ENCODE measurements at regions not wholly inside any gene's neighbourhood (a gene's known extent, or its start where the extent isn't known, plus 50 kb on each side); places are given as distances from the start of the nearest gene placed in this dataset.

DNA sequence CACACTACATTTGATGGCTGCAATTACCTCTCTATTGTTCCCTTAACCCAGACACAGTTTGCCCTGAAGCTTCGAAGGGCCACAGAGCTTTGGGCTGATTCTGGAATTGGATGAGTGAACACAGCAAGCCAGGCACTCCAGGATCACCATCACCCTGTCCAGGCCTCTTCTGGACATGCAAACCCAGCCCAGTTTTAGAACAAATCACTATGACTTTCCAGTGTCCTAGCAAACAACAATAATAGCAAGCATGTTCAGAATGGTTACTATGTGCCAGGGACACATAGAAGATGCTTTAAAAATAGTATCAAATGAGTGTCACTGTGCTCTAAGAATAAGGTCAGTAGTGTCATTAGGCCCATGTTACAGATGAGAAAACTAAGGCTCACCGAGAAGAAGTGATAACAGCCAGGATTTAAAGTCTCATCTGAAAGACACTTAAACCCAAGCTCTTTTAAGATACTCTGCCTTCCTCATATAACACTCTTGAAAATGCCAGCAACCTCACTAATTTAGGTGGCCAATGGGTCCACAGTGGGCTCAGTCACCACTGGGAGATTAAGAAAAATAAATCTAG is 191.7 kb upstream of the STK17B start:
- DNase-seq, result no peak

DNA sequence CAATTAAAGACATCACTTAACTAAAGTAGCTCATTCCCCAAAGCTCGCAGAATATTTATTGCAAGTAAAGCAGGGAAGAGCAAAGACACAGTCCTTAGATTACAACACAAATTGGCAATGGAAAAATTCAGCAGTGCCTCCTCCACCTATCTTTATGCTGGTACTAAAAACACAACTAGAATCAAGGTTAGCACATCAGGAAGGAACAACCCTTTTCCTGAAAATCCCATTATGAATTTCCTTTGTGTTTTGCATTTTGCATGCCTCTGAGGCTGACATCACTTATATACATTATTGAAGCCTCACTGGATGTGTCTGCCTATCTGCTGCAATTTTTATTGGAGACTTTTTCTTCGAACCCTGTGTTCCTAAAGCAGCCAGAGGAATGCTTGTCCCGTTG is 193.8 kb upstream of the STK17B start:
- DNase-seq, result no peak

DNA sequence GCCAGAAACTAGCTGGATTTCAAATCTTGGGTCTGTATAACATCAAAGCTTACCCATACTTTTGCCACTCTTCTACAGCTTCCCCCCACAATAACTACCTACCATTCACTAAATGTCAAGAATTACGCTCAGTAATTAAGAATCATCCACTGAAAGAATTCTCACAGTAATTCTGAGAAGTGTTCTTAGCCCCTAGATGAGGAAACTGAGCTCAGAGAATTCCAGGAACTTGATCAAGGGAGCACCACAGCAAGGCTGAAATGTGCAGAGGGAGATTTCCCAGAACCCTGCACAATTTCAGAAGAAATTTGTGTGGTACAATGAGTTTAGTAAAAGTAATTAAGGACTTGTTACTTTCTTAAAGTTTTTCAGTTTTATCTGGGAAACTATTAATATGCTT is 194.5 kb upstream of the STK17B start:
- no peak for DNase-seq

DNA sequence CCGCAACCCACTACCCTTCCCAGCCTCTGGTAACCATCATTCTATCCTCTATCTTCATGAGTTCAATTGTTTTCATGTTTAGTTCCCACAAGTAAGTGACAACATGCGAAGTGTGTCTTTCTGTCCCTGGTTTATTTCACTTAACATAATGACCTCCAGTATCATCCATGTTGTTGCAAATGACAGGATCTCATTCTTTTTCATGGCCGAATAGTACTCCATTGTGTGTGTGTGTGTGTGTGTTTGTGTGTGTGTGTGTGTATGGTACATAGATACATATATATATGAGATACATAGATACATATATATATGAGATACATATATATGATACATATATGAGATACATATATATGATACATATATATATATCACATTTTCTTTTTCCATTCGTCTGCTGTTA is 196.3 kb upstream of the STK17B start:
- DNase-seq, result no peak

DNA sequence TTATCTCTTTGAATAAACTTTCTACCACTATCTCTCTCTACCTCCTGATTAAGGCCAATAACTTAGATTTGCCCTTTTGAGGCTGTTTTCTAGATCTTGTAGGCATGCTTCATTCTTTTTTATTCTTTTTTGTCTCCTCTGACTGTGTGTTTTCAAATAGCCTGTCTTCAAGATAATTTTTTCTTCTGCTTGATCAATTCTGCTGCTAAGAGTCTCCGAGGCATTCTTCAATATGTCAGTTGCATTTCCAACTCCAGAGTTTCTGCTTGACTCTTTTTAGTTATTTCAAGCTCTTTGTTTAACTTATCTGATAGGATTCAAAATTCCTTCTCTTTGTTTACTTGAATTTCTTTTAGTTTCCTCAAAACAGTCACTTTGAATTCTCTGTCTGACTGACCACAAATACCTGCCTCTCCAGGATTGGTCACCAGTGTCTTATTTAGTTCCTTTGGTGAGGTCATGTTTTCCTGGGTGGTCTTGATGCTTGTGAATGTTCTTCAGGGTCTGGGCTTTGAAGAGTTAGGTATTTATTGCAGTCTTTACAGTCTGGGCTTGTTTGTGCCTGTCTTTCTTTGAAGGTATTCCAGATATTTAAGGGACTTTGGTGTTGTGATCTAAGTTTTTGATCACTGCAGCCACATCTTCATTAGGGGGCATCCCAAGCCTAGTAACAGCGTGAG is 197.3 kb upstream of the STK17B start:
- no peak for DNase-seq

DNA sequence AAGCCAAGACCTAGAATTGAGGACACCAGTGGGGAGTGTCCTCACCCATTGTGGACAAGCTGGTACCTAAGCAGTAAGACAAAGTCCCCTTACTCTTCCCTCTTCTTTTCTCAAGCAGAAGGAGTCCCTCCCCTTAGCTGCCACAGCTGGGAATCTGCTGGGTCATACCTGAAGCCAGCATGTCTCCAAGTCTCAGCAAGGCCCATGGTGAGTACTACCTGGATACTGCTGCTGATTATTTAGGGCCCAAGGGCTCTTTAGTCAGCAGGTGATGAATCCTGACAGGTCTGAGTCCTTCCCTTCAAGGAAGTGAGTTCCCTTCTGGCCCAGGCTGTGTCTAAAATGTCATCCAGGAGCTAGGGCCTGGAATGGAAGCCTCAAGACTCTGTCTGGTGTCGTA is 198.6 kb upstream of the STK17B start:
- DNase-seq, result no peak

DNA sequence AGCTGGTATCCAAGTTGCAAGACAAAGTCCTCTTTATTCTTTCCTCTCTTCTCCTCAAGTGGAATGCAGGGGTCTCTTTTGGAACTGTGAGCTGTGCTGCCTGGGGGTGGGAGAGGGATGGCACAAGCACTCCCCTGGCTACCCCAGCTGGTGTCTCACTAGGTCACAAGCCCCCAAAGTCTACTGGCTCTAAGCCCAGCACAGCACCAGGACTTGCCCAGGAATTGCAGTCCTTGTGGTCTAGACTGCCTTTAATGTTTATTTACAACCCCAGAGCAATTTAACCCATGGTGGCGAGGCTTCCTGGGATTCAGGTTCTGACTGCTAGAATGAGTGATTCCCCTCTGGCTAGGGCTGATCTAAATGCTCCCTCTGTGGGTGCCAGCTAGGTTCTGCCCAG is 199.0 kb upstream of the STK17B start:
- DNase-seq, result no peak

DNA sequence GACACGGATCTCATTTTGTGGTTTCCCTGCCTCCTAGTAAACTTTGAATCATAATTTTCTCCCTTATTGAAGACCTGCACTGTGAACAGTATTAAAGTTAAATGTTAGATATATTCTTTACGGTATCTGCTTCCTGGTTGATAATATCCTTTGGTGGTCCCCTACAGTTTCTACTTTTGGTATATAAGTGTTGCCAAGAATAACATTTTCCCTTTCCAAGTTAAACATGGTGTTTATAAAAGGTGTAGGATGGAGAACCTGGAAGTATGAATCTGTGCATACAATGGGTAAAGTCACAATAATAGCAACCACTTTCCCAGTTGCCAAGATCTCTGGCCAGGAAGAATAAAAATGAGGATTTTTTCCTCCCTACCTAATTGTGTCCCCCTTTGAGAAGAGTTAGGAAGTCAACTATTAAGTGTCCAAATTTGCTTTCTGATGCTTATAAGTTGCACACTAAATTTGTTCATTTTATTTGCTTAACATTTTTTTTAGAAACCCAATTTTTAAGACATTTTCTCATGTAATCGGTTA is 201.0 kb upstream of the STK17B start:
- DNase-seq, result no peak

DNA sequence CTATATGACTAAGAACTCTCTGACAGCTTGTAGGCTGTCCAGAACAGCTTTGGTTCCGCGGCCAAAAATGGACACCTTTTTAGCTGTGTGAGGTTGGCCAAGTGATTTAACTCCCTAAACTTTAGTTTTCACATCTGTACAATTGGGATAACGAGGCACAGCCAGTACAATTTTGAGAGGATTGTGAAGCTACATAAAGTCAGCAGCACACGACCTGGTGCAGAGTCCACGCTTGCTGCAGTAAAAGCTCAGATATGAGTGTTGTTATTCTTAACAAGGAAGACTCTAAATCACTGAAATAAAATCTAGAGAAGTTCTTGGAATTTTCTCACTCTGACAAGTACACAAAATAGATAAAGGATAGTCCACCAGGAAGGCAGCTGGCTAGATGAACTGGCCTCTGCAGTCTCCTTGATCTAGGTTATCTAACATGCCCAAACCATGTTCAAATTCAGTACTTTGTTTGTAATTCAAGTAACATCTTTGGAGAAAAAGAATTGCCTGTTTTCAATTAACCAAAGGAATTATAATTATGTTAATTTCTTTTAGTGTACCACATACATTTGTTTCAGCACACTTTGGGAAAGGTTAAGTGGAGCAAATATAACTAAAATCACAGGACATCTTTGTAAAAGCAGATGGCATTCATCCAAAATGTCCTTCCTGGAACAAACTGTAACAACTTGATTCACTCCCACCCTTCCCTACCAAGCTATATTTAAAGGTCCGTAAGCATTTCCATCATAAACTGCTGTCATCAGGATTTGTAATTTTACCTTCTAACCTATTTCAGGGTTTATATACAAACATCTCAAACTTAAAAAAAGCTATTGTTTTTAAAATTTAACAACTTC is 201.7 kb upstream of the STK17B start:
- no peak for DNase-seq

DNA sequence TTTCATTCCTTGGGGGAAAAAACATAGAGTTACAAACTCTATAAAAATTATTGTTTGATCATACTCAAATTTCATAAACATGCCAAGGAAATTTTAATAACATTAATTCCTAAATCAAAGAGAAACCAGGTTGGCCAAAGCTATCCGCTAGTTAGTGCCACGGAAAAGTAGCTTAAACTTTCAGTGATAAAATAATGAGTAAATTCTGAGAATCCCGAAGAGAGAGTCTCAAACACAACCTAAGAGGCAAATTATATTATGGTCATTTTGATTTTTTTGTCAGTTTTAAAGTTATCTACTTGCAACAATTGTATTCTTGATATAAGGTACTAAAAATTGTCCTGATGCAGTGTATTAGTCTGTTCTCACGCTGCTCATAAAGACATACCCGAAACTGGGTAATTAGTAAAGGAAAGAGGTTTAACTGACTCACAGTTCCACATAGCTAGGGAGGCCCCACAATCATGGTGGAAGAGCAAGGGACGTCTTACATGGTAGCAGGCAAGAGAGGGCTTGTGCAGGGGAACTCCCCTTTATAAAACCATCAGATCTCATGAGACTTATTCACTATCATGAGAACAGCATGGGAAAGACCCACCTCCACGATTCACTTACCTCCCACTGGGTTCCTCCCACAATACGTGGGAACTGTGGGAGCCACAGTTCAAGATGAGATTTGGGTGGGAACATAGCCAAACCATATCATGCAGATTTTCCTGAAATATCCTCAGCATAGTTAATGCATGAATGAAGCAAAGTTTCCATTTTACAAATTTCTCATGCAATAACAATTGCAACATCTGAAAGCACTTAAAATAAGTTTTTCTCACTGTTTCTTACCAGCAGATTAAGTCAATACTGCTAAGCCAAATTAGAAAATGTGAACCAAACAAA is 205.9 kb upstream of the STK17B start:
- DNase-seq, result no peak

DNA sequence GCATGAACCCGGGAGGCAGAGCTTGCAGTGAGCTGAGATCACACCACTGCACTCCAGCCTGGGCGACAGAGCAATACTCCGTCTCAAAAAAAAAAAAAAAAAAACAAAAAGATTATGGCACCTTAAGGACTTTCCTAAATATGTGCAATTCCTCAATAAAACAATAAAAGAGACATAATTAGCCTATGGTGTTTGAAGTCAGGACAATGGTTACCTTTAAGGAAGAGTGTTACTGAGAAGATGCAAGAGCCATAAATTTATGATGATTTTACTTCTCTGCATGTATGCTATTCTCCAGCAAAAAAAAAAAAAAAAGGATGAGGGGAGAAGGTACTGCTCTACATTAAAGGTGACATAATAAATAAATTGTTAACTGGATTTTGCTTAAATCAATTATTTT is 208.2 kb upstream of the STK17B start:
- DNase-seq, result no peak

DNA sequence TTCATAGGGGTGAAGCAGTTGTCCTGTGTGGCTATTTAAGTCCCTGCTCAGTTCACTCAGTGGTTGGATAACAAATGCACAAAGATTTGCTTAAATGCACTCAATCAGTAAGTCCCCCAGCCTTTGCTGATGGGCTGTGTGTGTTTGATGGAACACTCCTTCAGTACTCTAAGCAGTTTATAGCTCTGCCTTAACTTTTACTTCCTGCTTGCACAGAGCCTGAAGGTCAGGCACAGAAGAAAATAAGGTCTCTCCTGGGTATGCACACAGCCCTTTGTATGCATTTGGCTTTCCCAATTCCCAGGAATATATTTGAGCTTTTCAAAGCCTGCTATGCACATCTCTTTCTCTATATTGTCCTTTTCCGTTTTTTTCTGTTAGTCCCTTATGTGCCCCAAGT is 208.7 kb upstream of the STK17B start:
- no peak for DNase-seq

DNA sequence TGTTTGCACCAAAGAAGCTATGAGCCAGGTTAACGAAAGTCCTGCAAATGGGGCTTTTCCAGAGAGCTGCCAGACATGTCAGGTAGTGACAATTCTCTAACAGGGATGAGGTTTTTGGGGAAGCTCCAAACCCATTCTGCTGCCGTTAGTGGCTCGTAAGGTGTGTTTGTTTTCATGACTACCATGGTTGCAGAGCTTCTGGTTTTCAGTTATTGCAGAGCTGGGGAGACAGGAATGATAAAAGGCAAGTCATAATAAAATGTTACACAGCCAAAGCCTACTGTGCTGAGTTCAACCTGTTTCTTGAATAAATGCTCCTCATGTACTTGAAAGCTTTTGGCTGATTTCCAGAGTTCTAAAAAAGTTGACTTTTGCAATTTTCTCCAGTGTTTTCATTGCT is 209.2 kb upstream of the STK17B start:
- DNase-seq, result no peak

DNA sequence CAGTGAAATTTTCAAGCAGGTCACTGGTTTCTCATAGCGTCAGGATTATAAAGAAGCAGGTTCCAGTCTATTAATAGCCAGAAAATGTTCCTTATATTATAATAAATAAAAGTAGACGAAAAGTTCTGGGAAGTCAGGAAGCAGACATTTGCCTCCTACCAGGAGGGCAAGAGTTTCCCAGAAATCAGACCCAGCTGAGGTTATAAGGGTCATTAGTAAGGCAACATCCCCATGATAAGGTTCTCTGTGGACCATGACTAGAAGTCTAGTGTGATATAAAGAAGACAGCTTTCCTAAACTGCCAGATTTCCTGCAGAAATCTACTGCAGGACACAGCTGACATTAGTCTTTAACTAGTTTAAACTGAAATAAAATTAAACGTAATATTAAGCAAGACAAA is 210.1 kb upstream of the STK17B start:
- no peak for DNase-seq

DNA sequence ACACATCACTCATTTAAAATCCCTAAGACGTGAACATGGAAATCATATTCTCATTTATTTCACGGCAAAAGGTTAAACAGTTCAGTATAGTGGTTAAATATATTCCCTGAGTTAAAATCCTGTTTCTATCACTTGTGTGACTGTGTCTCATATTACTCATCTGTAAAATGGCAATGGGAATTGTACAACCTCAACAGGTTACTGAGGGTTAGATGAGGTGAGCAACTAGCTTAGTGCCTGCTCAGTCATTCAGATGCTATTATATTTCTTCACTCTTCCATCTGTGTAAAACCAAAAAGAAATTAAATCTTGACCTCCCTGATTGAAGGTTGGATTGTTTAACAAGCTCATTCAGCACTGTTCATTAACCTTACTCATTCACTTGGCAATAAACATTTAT is 212.4 kb upstream of the STK17B start:
- DNase-seq, result no peak

DNA sequence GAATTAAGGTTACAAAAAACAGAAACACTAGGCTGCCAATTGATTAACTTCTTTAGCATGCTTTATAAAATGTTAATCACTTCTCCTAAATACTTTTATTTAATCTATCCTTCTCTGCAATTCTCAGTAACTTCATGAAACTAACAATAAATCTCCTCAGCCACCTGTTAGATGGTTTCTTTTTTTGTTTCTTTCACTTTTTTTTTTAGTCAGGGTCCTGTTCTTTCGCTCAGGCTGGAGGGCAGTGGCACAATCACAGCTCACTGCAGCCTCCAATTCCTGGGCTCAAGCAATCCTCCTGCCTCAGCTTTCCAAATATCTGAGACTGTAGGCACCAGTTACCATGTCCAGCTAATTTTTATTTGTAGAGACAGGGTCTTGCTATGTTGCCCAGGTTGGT is 213.4 kb upstream of the STK17B start:
- no peak for DNase-seq

DNA sequence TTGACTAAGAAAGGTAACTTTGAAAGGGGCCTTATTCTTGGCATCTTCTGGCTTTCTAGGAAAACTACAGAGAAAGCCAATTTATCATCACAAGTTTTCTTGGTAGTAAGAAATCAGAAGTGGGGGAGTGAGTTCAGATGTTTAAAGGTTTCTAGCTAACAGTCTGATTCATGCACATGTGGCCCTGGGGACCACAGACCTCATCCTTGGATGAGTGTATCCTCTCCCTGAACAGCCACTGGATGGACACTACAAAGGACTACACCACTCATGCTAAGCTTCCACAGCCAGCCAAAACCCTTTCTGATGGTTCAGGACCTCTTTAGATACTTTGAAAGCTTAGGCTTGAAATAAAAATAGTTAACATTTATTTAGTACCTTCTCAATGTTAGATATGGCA is 218.3 kb upstream of the STK17B start:
- no peak for DNase-seq

DNA sequence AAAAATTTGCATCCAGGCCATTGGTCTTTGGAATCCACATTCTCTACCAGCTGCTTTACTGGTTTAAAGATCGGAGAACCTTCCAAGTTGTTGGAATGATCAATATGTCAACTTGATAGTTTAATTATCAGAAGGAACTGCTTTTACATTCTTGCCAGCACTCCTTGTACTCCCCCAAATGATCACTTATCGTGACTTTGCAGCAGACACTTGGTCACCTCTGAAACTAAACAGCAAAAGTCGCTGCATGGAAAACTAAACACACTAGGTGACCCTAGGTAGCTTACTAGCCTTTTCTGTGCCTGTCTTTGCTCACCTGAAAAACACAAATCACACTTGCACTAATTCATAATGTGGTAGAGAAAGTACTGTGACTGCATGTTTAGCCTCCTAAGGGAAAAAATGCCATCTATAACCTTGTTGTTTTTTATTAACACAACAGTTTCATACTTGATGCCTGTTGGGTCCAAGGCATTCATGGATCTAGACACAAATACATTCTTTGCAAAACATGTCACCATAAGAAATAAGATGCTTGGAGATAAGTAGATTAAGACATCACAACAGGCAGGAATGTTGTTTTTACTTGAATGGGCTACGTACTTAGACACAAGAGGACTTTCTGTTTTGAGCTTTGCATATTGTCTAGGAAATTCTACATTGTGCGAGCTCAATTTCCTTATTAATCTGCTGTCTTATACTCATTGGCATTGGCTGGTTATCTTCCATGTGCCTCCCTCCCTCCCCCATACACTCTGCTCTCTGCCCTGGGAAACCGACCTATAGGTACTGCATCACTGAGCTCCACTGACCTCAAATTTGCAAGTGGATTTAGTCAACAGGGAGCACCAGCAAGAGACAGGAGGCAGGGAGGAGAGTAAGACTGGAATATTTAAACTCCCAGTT is 219.1 kb upstream of the STK17B start:
- DNase-seq, result no peak

DNA sequence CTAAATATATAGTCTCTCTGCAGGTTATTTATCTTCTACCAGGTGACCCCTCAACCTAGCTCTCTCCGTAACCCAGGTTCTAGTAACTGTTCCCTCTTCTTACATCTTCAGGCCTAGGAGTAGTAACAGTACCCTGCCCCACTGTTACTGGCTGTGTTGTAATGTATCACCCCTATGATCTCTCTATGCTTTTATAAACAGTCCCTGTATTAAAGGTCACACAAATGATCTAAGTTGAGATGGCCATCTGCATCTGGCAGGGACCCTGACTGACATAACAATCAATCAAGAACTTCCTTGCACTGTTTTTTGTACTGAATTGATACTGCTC is 219.7 kb upstream of the STK17B start:
- no peak for DNase-seq

DNA sequence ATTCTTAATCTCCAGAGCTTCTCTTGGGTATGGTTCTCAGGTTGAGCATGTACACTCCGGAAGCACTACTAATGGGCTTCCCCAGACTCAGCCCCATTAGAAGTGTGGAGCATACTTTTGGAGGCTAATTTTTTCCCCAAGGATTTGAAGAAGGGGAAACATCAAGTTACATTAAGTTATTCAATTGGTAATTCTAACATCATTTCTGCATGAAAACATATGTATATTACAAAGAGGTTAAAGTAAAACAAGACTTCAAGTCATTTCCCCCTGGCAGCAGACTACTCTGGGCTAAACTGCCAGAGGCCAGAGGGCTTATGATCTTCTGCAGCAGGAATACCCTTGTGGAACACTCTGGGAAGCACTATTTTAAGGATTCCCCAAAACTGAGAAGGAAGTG is 227.7 kb upstream of the STK17B start:
- DNase-seq, result no peak

DNA sequence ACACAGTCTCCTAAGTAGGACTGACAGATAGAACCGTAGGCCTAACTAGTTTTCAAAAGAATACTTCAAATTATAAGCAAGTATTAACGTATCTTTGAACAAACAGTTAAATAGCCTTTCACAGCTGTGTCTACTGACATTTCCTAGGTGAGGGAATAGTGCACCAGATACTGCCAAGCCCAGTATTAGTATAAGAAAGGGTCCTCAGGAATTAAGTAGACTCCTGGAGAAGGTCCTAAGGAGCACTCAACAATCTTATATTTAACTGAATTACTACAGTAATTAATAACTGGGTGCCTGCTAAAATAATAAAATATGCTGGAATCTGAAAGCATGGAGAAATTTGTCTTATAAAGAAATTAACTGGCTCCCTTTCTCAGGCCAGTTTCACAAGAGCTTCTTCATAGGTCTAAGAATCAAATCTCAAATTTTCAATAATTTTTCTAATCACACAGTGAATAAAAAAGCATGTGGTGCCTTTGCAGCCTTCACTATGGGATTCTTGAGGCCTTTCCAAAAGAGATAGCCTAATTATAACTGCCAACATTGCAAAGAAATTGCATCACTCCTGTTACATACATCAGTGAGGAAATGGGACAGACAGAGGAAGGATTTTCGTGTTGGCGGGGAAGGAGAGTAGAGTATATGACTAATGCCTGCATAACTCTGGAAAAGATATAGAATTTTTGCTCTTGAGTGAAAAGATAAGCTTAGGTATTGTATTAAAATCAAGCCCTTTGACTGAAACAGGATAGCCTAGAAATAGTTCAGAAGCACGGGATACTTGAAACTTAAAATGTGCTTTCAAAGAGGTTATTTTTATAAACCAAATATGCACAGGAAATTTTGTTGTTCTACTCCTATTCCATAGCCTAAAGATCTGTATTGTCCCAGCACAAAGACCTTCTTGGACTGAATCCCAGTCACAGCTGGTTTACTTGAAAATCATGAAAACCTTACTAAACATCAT is 228.6 kb upstream of the STK17B start:
- DNase-seq, result no peak
